Right cardiac atrium (tissue), 5 donors: ENCODE measurements at regions not wholly inside any gene's neighbourhood (a gene's known extent, or its start where the extent isn't known, plus 50 kb on each side); places are given as distances from the start of the nearest gene placed in this dataset.

Experiments used
- ATAC-seq, 2 donors: fragments of 200-7000 bp; cut with Tn5 transposase; one replicate each; pipeline versions ENCODE4 v1.8.0 to v1.9.1; 2020; ENCODE audit warnings: moderate library complexity in 2 of 2, mild to moderate bottlenecking in 1 of 2
- DNase-seq, 3 donors: peaks; one replicate each; pipeline ENCODE4 v3.0.0-alpha.2; 2020
- H3K27ac ChIP-seq: one replicate; pipeline ENCODE4 v1.5.1; 2013; ENCODE audit warnings: mild to moderate bottlenecking, low read length, control low read depth, moderate library complexity
- H3K27me3 ChIP-seq: one replicate; pipeline ENCODE4 v1.6.1; 2013; ENCODE audit not compliant: control insufficient read depth, insufficient read depth
- H3K4me1 ChIP-seq: one replicate; pipeline ENCODE4 v1.6.1; 2013; ENCODE audit warnings: low read length; ENCODE audit not compliant: control insufficient read depth, insufficient read depth
- H3K4me3 ChIP-seq: one replicate; pipeline ENCODE4 v1.5.1; 2013; ENCODE audit warnings: low read length, control low read depth
- H3K9me3 ChIP-seq: one replicate; pipeline ENCODE4 v1.6.1; 2013; ENCODE audit warnings: low read length; ENCODE audit not compliant: control insufficient read depth
- WGBS: extraction: QIAGEN DNeasy Blood & Tissue Kit; methylation state at CpG from one replicate; pipeline ENCODE4 v1.1.7; 2013; 5-methylcytosine and 5-hydroxymethylcytosine counted together
- intact Hi-C, 4 donors: fragments of 100-400 bp; cut with DNase I; formaldehyde crosslinking; loops; one replicate each; pipeline versions ENCODE4 v1.11.0 to v1.14.0; 2022 to 2023
- donor health status: healthy with polysubstance abuse.
- donor health status: DM: no; HTN: yes; CAD: no.
- donor health status: DM: no; HTN: no; CAD: no.
- donor health status: DM: no; HTN: yes; CAD: no; lungs with severe emphysema.
- donor health status: DM: yes; HTN: yes; CAD: no.

DNA sequence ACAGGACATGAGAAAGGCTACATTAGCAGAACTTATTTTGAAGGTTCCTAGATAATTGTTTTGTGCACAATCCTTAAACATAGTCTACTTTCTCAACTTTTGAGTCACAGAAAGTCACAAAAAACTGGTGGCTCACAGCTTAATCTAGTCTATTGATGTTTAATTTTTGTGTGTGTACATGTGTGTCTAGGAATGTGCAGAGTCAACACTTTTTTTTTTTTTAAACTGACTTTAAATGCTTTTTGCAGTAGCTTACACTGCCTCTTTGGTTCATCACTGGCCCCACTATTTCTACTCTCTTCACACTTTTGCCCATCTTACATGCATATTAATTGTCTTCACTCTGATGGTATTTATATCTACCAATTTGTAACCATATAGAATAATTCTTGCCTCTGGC lies 566.9 kb downstream of the BCKDHB start:
- Histone ChIP-seq H3K9me3 (no peaks in the 10 kb centered on the region), H3K27ac (no peak overlapping the region), H3K4me1 (no peaks in the 10 kb centered on the region), H3K4me3 (no peak overlapping the region), H3K27me3 (no peaks in the 10 kb centered on the region)
- intact Hi-C loops = no loop called here
- DNase-seq (no peak), ATAC-seq (no peak)

DNA sequence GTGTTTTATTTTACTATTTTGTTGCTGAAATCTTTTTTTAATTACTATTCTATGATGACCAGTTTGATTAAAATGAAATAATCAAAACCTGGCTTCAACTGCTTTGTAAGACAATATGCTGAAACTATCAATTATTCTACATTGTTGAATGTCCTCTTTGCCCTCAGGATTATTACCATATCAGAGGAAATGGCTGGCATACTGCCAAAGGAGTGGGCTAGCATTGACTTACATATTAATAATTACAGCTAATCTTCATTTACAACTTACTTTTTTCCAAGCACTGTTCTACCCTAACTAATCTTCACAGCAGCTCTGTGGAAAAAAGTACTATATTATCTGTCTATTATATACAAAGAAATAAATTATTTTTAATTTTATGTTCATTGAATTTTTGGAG lies 560.5 kb downstream of the BCKDHB start:
- intact Hi-C loops = no loop called here
- Histone ChIP-seq H3K4me1 (no peaks in the 10 kb centered on the region), H3K9me3 (no peaks in the 10 kb centered on the region), H3K4me3 (no peak overlapping the region), H3K27me3 (no peaks in the 10 kb centered on the region), H3K27ac (no peak overlapping the region)
- DNase-seq (no peak), ATAC-seq (no peak)

DNA sequence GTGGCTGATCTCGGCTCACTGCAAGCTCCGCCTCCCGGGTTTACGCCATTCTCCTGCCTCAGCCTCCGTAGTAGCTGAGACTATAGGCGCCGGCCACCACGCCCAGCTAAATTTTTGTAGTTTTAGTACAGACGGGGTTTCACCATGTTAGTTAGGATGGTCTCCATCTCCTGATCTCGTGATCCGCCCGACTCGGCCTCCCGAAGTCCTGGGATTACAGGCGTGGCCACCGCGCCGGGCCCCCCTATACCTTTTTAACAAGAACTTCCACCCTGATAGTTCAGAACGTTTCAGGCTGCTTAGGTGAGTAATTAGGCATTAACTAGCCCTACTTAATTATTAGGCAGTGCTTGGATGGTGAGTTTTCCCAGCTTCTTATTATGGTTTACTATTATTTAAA lies 552.5 kb downstream of the BCKDHB start:
- Histone ChIP-seq H3K4me3 (no peak overlapping the region), H3K9me3 (no peaks in the 10 kb centered on the region), H3K4me1 (no peaks in the 10 kb centered on the region), H3K27me3 (no peaks in the 10 kb centered on the region), H3K27ac (no peak overlapping the region)
- ATAC-seq = no peak
- no peak for DNase-seq
- 90% methylated on average over 19 of the region's 19 CpGs for WGBS
- intact Hi-C loops = no loop called here

DNA sequence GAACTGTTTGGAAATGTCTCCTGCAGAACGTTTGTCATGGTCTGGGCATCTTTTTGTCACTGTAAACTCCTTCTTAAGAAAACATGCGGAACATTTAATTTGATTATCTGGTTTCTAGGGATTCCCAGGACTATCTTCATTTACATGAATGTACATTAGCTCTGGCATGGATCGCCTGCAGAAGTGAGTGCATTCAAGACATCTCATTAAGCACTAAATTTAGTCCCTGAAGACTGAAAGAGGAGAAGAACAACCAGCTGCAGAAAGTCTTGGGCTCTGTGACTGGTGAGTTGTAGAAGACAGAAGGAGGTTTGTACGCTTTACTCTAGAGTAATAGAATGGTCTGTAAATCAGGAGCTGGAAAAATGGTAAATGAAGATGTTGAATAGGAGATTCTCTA lies 540.7 kb downstream of the BCKDHB start:
- 57% methylated on average over 4 of the region's 4 CpGs for WGBS
- intact Hi-C loops = no loop called here
- H3K4me1 ChIP-seq = no peaks in the 10 kb centered on the region
- no peak overlapping the region for H3K27ac ChIP-seq
- H3K9me3 ChIP-seq = no peaks in the 10 kb centered on the region
- H3K4me3 ChIP-seq = no peak overlapping the region
- ATAC-seq = no peak
- no peak for DNase-seq
- H3K27me3 ChIP-seq = no peaks in the 10 kb centered on the region

DNA sequence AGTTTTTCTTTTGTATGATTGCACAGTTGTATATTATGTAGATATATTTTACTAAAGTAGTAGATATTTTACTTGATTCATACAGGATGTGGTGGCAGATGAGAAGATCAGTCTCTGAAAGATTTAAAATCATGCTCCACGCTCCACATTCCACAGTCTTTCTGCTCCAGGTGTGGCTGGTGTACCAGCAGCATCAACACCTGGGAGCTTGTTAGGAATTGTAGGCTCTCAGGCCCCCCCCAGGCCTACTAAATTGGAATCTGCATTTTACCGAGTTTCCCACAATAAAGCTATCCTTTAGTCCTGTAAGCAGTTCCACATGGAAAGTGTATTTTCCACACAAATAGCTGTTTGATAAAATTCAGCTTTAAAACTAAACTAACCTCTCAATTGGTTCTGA lies 537.4 kb downstream of the BCKDHB start:
- DNase-seq (no peak), ATAC-seq (no peak)
- no peaks in the 10 kb centered on the region for H3K4me1 ChIP-seq
- WGBS = 87% methylated on average over 2 of the region's 2 CpGs
- H3K4me3 ChIP-seq = no peak overlapping the region
- no peaks in the 10 kb centered on the region for H3K9me3 ChIP-seq
- no peaks in the 10 kb centered on the region for H3K27me3 ChIP-seq
- no peak overlapping the region for H3K27ac ChIP-seq
- intact Hi-C loops = no loop called here

DNA sequence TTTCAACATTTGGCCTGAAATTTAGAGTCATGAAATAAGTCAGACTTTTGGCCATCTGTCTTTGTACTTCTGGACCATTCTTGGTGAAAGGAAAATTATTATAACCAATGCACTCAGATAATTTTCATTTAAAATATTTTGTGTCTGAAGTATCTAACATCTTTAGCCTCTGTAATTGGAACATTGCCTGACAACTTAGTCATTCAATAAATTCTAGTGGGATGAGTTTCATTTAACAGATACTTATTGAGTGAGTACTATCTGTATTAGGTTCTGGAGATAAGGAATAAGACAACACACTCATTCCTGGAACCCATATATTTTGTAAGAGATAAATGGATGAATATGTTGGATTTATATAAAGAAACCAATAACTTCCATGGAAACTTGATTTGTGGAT lies 536.0 kb downstream of the BCKDHB start:
- no peak for DNase-seq
- Histone ChIP-seq H3K27me3 (no peaks in the 10 kb centered on the region), H3K4me3 (no peak overlapping the region), H3K4me1 (no peaks in the 10 kb centered on the region), H3K27ac (no peak overlapping the region), H3K9me3 (no peaks in the 10 kb centered on the region)
- intact Hi-C loops = no loop called here
- no peak for ATAC-seq

DNA sequence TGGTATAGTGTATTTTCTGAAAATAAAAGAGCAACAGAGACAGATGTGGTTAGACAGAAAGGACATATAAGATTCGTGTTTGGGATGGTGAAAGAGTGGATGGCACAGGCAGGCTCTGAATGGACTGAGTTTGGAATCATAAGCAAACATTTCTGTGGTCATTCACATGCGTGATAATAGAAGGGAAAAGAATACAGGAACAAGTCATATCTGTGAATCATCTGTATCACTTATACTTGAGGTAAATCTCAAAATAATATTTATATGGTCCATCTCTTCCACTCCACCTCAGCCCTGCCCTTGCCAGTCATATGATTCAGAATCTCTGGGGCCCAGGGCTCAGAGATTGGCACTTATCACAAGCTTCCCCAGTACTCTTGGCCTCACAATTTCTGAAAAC lies 535.1 kb downstream of the BCKDHB start:
- Histone ChIP-seq H3K27ac (no peak overlapping the region), H3K27me3 (no peaks in the 10 kb centered on the region), H3K9me3 (no peaks in the 10 kb centered on the region), H3K4me1 (no peaks in the 10 kb centered on the region), H3K4me3 (no peak overlapping the region)
- DNase-seq = no peak
- intact Hi-C loops = no loop called here
- WGBS = 44% methylated on average over 2 of the region's 2 CpGs
- no peak for ATAC-seq

DNA sequence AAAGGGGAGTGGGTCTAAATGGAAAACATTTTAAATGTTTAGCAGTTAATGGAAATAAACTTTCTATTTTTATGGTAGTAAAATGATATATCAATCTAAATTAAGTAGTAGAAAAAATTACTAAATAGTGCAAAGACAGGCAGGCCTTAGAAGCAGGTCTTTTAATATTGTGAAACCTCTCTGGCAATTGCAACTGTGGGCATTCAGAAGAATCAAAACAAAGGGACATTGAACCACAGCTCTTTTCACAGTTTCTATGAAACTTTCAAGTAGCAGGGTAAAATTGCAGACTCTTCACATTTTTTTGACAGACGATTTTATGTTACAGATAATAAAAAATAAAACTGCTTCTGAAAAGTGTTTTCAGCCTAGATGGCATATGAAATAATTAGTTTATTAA lies 533.7 kb downstream of the BCKDHB start:
- H3K27ac ChIP-seq = no peak overlapping the region
- H3K9me3 ChIP-seq = no peaks in the 10 kb centered on the region
- WGBS = 50% methylated on average over 1 of the region's 1 CpG
- H3K27me3 ChIP-seq = no peaks in the 10 kb centered on the region
- no peak overlapping the region for H3K4me3 ChIP-seq
- H3K4me1 ChIP-seq = no peaks in the 10 kb centered on the region
- intact Hi-C loops = no loop called here
- ATAC-seq = no peak
- no peak for DNase-seq

DNA sequence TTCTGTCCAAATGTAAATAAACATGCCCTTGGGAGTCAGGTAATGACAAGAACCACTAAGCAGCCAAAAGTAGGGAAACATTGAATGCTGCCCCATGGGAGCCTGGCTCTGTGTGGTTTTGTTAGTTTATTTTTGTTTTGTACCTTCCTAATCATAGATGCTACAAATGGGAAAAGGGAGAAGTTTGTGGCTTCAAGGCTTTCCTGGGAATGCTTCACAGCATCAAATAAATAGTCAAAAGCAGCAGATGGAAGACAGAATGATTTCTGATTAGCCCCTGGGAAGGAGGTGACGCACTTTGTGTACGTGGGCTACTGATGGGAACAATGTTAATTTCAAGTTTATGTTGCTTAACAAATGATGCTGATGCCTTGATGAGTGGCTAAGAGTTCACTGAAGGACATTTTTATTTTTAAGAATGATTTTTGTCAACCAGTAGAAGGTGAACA lies 532.7 kb downstream of the BCKDHB start:
- H3K9me3 ChIP-seq = no peaks in the 10 kb centered on the region
- no peaks in the 10 kb centered on the region for H3K27me3 ChIP-seq
- WGBS = 95% methylated on average over 2 of the region's 2 CpGs
- intact Hi-C loops = no loop called here
- DNase-seq (no peak), ATAC-seq (no peak)
- H3K4me1 ChIP-seq = no peaks in the 10 kb centered on the region
- H3K27ac ChIP-seq = no peak overlapping the region
- no peak overlapping the region for H3K4me3 ChIP-seq

DNA sequence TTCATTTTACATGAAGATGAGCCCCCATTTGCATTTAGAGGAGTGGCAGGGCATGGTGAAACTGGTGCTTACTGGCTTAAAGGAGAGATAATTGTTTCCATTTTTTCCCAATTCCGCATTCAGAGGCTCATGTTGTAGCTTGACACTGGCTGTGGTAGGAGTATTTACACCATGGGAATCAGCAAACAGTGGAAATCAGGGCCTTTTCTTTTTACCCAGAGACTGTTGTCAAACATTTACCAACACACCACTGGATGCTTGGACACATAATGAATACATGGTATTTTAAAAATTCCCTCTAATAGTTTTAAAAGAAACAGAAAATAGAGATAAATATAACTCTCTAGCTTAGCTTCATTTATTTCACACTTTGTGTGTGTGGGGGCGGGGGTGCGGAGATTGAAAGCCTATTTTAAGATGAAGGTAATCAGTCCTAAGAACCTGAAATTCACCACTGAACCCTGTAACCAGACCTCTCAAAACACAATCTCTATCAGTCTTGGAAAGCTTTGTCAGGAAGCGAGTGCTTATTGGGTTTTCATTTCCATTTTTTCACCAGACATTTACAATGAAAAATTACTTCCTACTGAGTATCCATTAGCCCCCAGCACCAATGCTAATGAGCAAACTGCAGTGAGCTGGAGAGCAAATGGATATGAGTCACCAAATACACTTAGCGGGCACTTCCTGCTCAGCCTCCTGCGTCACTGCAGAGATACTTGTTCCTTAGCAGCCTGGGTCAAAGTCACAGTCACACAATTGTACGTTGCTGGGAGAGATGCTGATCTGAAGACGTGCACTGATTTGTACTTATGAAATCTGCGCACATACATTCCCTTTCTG lies 532.0 kb downstream of the BCKDHB start:
- Histone ChIP-seq H3K27me3 (no peaks in the 10 kb centered on the region), H3K4me3 (no peak overlapping the region), H3K9me3 (no peaks in the 10 kb centered on the region), H3K4me1 (no peaks in the 10 kb centered on the region), H3K27ac (no peak overlapping the region)
- WGBS = 48% methylated on average over 9 of the region's 9 CpGs
- DNase-seq (peak in 2 of 3 donors; percentile 40 to 49), ATAC-seq (peak; percentile 87 to 99)
- intact Hi-C loops = no loop called here

DNA sequence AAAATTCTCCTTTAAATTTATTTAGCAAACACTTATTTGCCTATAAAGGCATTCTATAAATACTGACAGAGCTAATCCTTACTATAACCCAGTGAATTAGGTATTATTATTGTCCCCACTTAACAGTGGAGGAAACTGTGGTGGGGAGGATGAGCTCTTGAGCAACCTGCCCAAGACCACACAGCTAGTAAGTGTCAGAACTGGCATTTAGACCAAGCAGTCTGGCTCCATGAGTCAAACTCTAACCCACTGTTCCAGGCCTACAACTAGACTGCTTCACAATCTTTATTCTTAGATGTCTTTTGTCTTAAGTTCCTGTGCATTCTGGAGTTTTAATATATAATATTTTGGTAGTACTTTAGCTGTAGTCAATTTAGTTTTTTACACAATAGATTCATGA lies 530.8 kb downstream of the BCKDHB start:
- DNase-seq (no peak), ATAC-seq (no peak)
- intact Hi-C loops = no loop called here
- Histone ChIP-seq H3K9me3 (no peaks in the 10 kb centered on the region), H3K4me3 (no peak overlapping the region), H3K27ac (no peak overlapping the region), H3K4me1 (no peaks in the 10 kb centered on the region), H3K27me3 (no peaks in the 10 kb centered on the region)

DNA sequence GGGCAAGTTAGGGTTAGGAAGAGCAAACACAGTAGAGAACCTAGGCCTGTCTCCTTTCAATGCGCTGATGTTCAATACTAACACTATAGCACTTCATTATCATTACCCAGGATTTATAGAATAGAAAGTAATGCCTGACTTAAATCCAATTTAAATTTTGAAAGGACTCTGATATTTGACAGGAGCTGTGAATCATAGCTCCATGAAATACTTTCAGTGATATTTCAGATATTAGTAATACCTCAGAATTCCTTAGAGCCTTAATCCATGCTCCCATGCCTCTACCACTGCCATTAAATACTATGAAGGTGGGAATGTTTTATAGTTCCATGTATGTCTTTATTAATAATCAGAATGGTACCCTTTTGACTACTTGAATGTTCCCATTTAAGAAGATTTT lies 530.2 kb downstream of the BCKDHB start:
- Histone ChIP-seq H3K9me3 (no peaks in the 10 kb centered on the region), H3K27ac (no peak overlapping the region), H3K27me3 (no peaks in the 10 kb centered on the region), H3K4me3 (no peak overlapping the region), H3K4me1 (no peaks in the 10 kb centered on the region)
- intact Hi-C loops = no loop called here
- 98% methylated on average over 1 of the region's 1 CpG for WGBS
- ATAC-seq (no peak), DNase-seq (no peak)
